ENCODE measurements at regions not wholly inside any gene's neighbourhood (a gene's known extent, or its start where the extent isn't known, plus 50 kb on each side); places are given as distances from the start of the nearest gene placed in this dataset.

- Histone ChIP-seq H3K27me3 (replicated peaks) (no peaks in the 10 kb centered on the region), H3K27ac (no peak overlapping the region), H3K4me3 (ENCODE audit: low read depth, low read length) (no peak overlapping the region), H3K36me3 (replicated peaks) (no peaks in the 10 kb centered on the region)
- in situ Hi-C loops (cut with HindIII; ENCODE audit: low pct_ligation_motif_present, low sequenced_read_pairs), result no loop called here
- DNase-seq, result peak; percentile 20
- TF ChIP-seq, protein P1, sequence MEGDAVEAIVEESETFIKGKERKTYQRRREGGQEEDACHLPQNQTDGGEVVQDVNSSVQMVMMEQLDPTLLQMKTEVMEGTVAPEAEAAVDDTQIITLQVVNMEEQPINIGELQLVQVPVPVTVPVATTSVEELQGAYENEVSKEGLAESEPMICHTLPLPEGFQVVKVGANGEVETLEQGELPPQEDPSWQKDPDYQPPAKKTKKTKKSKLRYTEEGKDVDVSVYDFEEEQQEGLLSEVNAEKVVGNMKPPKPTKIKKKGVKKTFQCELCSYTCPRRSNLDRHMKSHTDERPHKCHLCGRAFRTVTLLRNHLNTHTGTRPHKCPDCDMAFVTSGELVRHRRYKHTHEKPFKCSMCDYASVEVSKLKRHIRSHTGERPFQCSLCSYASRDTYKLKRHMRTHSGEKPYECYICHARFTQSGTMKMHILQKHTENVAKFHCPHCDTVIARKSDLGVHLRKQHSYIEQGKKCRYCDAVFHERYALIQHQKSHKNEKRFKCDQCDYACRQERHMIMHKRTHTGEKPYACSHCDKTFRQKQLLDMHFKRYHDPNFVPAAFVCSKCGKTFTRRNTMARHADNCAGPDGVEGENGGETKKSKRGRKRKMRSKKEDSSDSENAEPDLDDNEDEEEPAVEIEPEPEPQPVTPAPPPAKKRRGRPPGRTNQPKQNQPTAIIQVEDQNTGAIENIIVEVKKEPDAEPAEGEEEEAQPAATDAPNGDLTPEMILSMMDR (IDR thresholded peaks at IDR 0.05; ENCODE audit: low read depth, low read length, missing control alignments), result no peak
Observed at GRCh38 chr10:60573336-60573735, 183.7 kb upstream of the ANK3 start.

- peak; percentile 70 for DNase-seq
- Histone ChIP-seq H3K27ac (peak overlapping the region; percentile 37), H3K4me3 (ENCODE audit: low read depth, low read length) (peak overlapping the region; percentile 54), H3K27me3 (replicated peaks) (no peaks in the 10 kb centered on the region), H3K36me3 (replicated peaks) (no peaks in the 10 kb centered on the region)
- in situ Hi-C loops (cut with HindIII; ENCODE audit: low pct_ligation_motif_present, low sequenced_read_pairs), result no loop called here
- TF ChIP-seq, protein P1 (IDR thresholded peaks at IDR 0.05; ENCODE audit: low read depth, low read length, missing control alignments), result peak; percentile 20
Observed at GRCh38 chr10:60572511-60573194, 183.0 kb upstream of the ANK3 start.

GRCh38 chr10:60570896-60571295, 181.2 kb upstream of the ANK3 start:
- Histone ChIP-seq H3K4me3 (ENCODE audit: low read depth, low read length) (no peak overlapping the region), H3K27me3 (replicated peaks) (no peaks in the 10 kb centered on the region), H3K36me3 (replicated peaks) (no peaks in the 10 kb centered on the region), H3K27ac (no peak overlapping the region)
- TF ChIP-seq, protein P1 (IDR thresholded peaks at IDR 0.05; ENCODE audit: low read depth, low read length, missing control alignments), result no peak
- DNase-seq, result no peak
- in situ Hi-C loops (cut with HindIII; ENCODE audit: low pct_ligation_motif_present, low sequenced_read_pairs), result no loop called here

- no peaks in the 10 kb centered on the region for H3K36me3 ChIP-seq (replicated peaks)
- TF ChIP-seq, protein P1 (IDR thresholded peaks at IDR 0.05; ENCODE audit: low read depth, low read length, missing control alignments), result no peak
- H3K27ac ChIP-seq, result no peak overlapping the region
- in situ Hi-C loops (cut with HindIII; ENCODE audit: low pct_ligation_motif_present, low sequenced_read_pairs), result no loop called here
- H3K27me3 ChIP-seq (replicated peaks), result no peaks in the 10 kb centered on the region
- DNase-seq, result no peak
- H3K4me3 ChIP-seq (ENCODE audit: low read depth, low read length), result no peak overlapping the region
Observed at GRCh38 chr10:60570272-60570865, 180.7 kb upstream of the ANK3 start.

DNA sequence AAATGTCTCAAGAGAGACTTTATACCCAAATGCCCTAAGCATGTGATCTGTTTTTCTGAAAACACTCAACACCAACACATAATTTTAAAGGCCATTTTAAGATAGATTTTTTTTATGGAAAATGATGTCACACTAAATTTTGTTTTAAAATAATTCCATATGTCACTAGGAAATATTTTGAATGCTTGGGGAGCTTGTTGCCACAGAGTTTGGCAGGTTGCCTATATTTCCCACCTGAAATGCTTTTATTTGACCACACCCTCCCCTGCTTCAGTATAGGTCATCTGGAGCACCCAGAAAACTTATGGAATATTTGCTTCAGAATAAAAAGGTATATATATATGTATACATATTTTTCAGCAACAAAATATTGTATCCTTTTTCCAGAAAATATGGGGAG, 180.0 kb upstream of the ANK3 start:
- TF ChIP-seq, protein P1 (IDR thresholded peaks at IDR 0.05; ENCODE audit: low read depth, low read length, missing control alignments), result no peak
- H3K4me3 ChIP-seq (ENCODE audit: low read depth, low read length), result no peak overlapping the region
- H3K27me3 ChIP-seq (replicated peaks), result no peaks in the 10 kb centered on the region
- in situ Hi-C loops (cut with HindIII; ENCODE audit: low pct_ligation_motif_present, low sequenced_read_pairs), result no loop called here
- no peak for DNase-seq
- H3K36me3 ChIP-seq (replicated peaks), result no peaks in the 10 kb centered on the region
- H3K27ac ChIP-seq, result no peak overlapping the region

All from brain microvascular endothelial cell (primary cell).